ENCODE measurements at regions not wholly inside any gene's neighbourhood (a gene's known extent, or its start where the extent isn't known, plus 50 kb on each side); places are given as distances from the start of the nearest gene placed in this dataset.

GRCh38 chr14:65263177-65263788 lies 149.2 kb upstream of the FUT8 start:
- no peak overlapping the region for H3K9ac ChIP-seq (ENCODE audit: low read length)
- H3K27ac ChIP-seq (ENCODE audit: low read depth, low read length), result no peak overlapping the region
- H3K36me3 ChIP-seq (ENCODE audit: control insufficient read depth, insufficient read depth, low read length), result no peaks in the 10 kb centered on the region
- H3K4me1 ChIP-seq (ENCODE audit: control insufficient read depth, insufficient read depth, low read length), result no peaks in the 10 kb centered on the region
- H3K4me3 ChIP-seq (ENCODE audit: low read depth, low read length), result no peak overlapping the region
- H3K27me3 ChIP-seq (ENCODE audit: control insufficient read depth, insufficient read depth, low read length), result no peaks in the 10 kb centered on the region
- H3K9me3 ChIP-seq (ENCODE audit: control insufficient read depth, insufficient read depth, low read depth, low read length), result peaks cover 8% of the 10 kb centered on the region; the same call in 1 of the 2 replicates

- Histone ChIP-seq H3K9me3 (ENCODE audit: control insufficient read depth, insufficient read depth, low read depth, low read length) (no peaks in the 10 kb centered on the region), H3K4me3 (ENCODE audit: low read depth, low read length) (no peak overlapping the region), H3K4me1 (ENCODE audit: control insufficient read depth, insufficient read depth, low read length) (no peaks in the 10 kb centered on the region), H3K9ac (ENCODE audit: low read length) (no peak overlapping the region), H3K27ac (ENCODE audit: low read depth, low read length) (no peak overlapping the region), H3K36me3 (ENCODE audit: control insufficient read depth, insufficient read depth, low read length) (no peaks in the 10 kb centered on the region), H3K27me3 (ENCODE audit: control insufficient read depth, insufficient read depth, low read length) (no peaks in the 10 kb centered on the region)
Observed at GRCh38 chr14:65267856-65268255, 144.7 kb upstream of the FUT8 start.

- Histone ChIP-seq H3K27ac (ENCODE audit: low read depth, low read length) (no peak overlapping the region), H3K9ac (ENCODE audit: low read length) (no peak overlapping the region), H3K9me3 (ENCODE audit: control insufficient read depth, insufficient read depth, low read depth, low read length) (no peaks in the 10 kb centered on the region), H3K4me3 (ENCODE audit: low read depth, low read length) (no peak overlapping the region), H3K36me3 (ENCODE audit: control insufficient read depth, insufficient read depth, low read length) (no peaks in the 10 kb centered on the region), H3K27me3 (ENCODE audit: control insufficient read depth, insufficient read depth, low read length) (no peaks in the 10 kb centered on the region), H3K4me1 (ENCODE audit: control insufficient read depth, insufficient read depth, low read length) (no peaks in the 10 kb centered on the region)
Observed at GRCh38 chr14:65268594-65268993, 143.9 kb upstream of the FUT8 start.

GRCh38 chr14:65269732-65270131 lies 142.8 kb upstream of the FUT8 start:
- H3K4me3 ChIP-seq (ENCODE audit: low read depth, low read length), result no peak overlapping the region
- H3K36me3 ChIP-seq (ENCODE audit: control insufficient read depth, insufficient read depth, low read length), result no peaks in the 10 kb centered on the region
- no peaks in the 10 kb centered on the region for H3K9me3 ChIP-seq (ENCODE audit: control insufficient read depth, insufficient read depth, low read depth, low read length)
- H3K9ac ChIP-seq (ENCODE audit: low read length), result no peak overlapping the region
- no peaks in the 10 kb centered on the region for H3K4me1 ChIP-seq (ENCODE audit: control insufficient read depth, insufficient read depth, low read length)
- H3K27me3 ChIP-seq (ENCODE audit: control insufficient read depth, insufficient read depth, low read length), result no peaks in the 10 kb centered on the region
- no peak overlapping the region for H3K27ac ChIP-seq (ENCODE audit: low read depth, low read length)

- H3K9me3 ChIP-seq (ENCODE audit: control insufficient read depth, insufficient read depth, low read depth, low read length), result peaks cover 5% of the 10 kb centered on the region; the same call in 1 of the 2 replicates
- no peaks in the 10 kb centered on the region for H3K36me3 ChIP-seq (ENCODE audit: control insufficient read depth, insufficient read depth, low read length)
- H3K9ac ChIP-seq (ENCODE audit: low read length), result no peak overlapping the region
- H3K27ac ChIP-seq (ENCODE audit: low read depth, low read length), result no peak overlapping the region
- no peak overlapping the region for H3K4me3 ChIP-seq (ENCODE audit: low read depth, low read length)
- peaks cover 12% of the 10 kb centered on the region for H3K4me1 ChIP-seq (ENCODE audit: control insufficient read depth, insufficient read depth, low read length)
- no peaks in the 10 kb centered on the region for H3K27me3 ChIP-seq (ENCODE audit: control insufficient read depth, insufficient read depth, low read length)
Observed at GRCh38 chr14:65277027-65277426, 135.5 kb upstream of the FUT8 start.

- H3K9ac ChIP-seq (ENCODE audit: low read length), result no peak overlapping the region
- H3K4me3 ChIP-seq (ENCODE audit: low read depth, low read length), result no peak overlapping the region
- H3K36me3 ChIP-seq (ENCODE audit: control insufficient read depth, insufficient read depth, low read length), result no peaks in the 10 kb centered on the region
- H3K4me1 ChIP-seq (ENCODE audit: control insufficient read depth, insufficient read depth, low read length), result peaks cover 19% of the 10 kb centered on the region
- H3K9me3 ChIP-seq (ENCODE audit: control insufficient read depth, insufficient read depth, low read depth, low read length), result peaks cover 5% of the 10 kb centered on the region; the same call in 1 of the 2 replicates
- no peak overlapping the region for H3K27ac ChIP-seq (ENCODE audit: low read depth, low read length)
- H3K27me3 ChIP-seq (ENCODE audit: control insufficient read depth, insufficient read depth, low read length), result no peaks in the 10 kb centered on the region
Observed at GRCh38 chr14:65277580-65278270, 134.8 kb upstream of the FUT8 start.

- peaks cover 27% of the 10 kb centered on the region for H3K4me1 ChIP-seq (ENCODE audit: control insufficient read depth, insufficient read depth, low read length)
- no peak overlapping the region for H3K9ac ChIP-seq (ENCODE audit: low read length)
- peaks cover 5% of the 10 kb centered on the region; the same call in 1 of the 2 replicates for H3K9me3 ChIP-seq (ENCODE audit: control insufficient read depth, insufficient read depth, low read depth, low read length)
- H3K27me3 ChIP-seq (ENCODE audit: control insufficient read depth, insufficient read depth, low read length), result no peaks in the 10 kb centered on the region
- no peak overlapping the region for H3K4me3 ChIP-seq (ENCODE audit: low read depth, low read length)
- no peaks in the 10 kb centered on the region for H3K36me3 ChIP-seq (ENCODE audit: control insufficient read depth, insufficient read depth, low read length)
- no peak overlapping the region for H3K27ac ChIP-seq (ENCODE audit: low read depth, low read length)
Observed at GRCh38 chr14:65278589-65278988, 133.9 kb upstream of the FUT8 start.

- H3K36me3 ChIP-seq (ENCODE audit: control insufficient read depth, insufficient read depth, low read length), result no peaks in the 10 kb centered on the region
- peaks cover 27% of the 10 kb centered on the region for H3K4me1 ChIP-seq (ENCODE audit: control insufficient read depth, insufficient read depth, low read length)
- H3K9me3 ChIP-seq (ENCODE audit: control insufficient read depth, insufficient read depth, low read depth, low read length), result peaks cover 5% of the 10 kb centered on the region; the same call in 1 of the 2 replicates
- no peaks in the 10 kb centered on the region for H3K27me3 ChIP-seq (ENCODE audit: control insufficient read depth, insufficient read depth, low read length)
- no peak overlapping the region for H3K4me3 ChIP-seq (ENCODE audit: low read depth, low read length)
- H3K9ac ChIP-seq (ENCODE audit: low read length), result no peak overlapping the region
- H3K27ac ChIP-seq (ENCODE audit: low read depth, low read length), result no peak overlapping the region
Observed at GRCh38 chr14:65279510-65279909, 133.0 kb upstream of the FUT8 start.

- Histone ChIP-seq H3K4me3 (ENCODE audit: low read depth, low read length) (no peak overlapping the region), H3K9ac (ENCODE audit: low read length) (no peak overlapping the region), H3K4me1 (ENCODE audit: control insufficient read depth, insufficient read depth, low read length) (peaks cover 27% of the 10 kb centered on the region), H3K9me3 (ENCODE audit: control insufficient read depth, insufficient read depth, low read depth, low read length) (peaks cover 5% of the 10 kb centered on the region; the same call in 1 of the 2 replicates), H3K36me3 (ENCODE audit: control insufficient read depth, insufficient read depth, low read length) (no peaks in the 10 kb centered on the region), H3K27ac (ENCODE audit: low read depth, low read length) (no peak overlapping the region), H3K27me3 (ENCODE audit: control insufficient read depth, insufficient read depth, low read length) (no peaks in the 10 kb centered on the region)
Observed at GRCh38 chr14:65279958-65280357, 132.6 kb upstream of the FUT8 start.

- H3K27me3 ChIP-seq (ENCODE audit: control insufficient read depth, insufficient read depth, low read length), result no peaks in the 10 kb centered on the region
- no peak overlapping the region for H3K27ac ChIP-seq (ENCODE audit: low read depth, low read length)
- H3K4me3 ChIP-seq (ENCODE audit: low read depth, low read length), result no peak overlapping the region
- H3K4me1 ChIP-seq (ENCODE audit: control insufficient read depth, insufficient read depth, low read length), result peaks cover 27% of the 10 kb centered on the region
- H3K36me3 ChIP-seq (ENCODE audit: control insufficient read depth, insufficient read depth, low read length), result no peaks in the 10 kb centered on the region
- peaks cover 5% of the 10 kb centered on the region; the same call in 1 of the 2 replicates for H3K9me3 ChIP-seq (ENCODE audit: control insufficient read depth, insufficient read depth, low read depth, low read length)
- H3K9ac ChIP-seq (ENCODE audit: low read length), result no peak overlapping the region
Observed at GRCh38 chr14:65280653-65281052, 131.9 kb upstream of the FUT8 start.

All from HUES6 (cell line).